ENCODE measurements at regions not wholly inside any gene's neighbourhood (a gene's known extent, or its start where the extent isn't known, plus 50 kb on each side); places are given as distances from the start of the nearest gene placed in this dataset.
A peak's percentile ranks its signal among the peaks of the same experiment; 100 is the strongest.
"Not testable (repeated sequence)": the region's sequence is repeated elsewhere in the genome, so short reads cannot be mapped to it uniquely, and the experiment has no call there.

- Histone ChIP-seq H3K27me3 (ENCODE audit: low read depth) (no peaks in the 10 kb centered on the region), H3K4me3 (no peak overlapping the region), H3K9me3 (no peaks in the 10 kb centered on the region), H3K4me1 (no peaks in the 10 kb centered on the region), H3K36me3 (replicated peaks) (no peaks in the 10 kb centered on the region)
- DNase-seq (ENCODE audit: low spot score in 2 of 2), result no peak
- in situ Hi-C loops (cut with MboI; ENCODE audit: low sequenced_read_pairs), result loop anchor here (10.0 kb wide), 1 partner anchor 1287 kb away; no protein-coding TSS in a partner anchor
These were observed 50.9 kb upstream of the OSTN start for GRCh38 chr3:191148131-191148530.

- Histone ChIP-seq H3K9me3 (no peaks in the 10 kb centered on the region), H3K27me3 (ENCODE audit: low read depth) (no peaks in the 10 kb centered on the region), H3K36me3 (replicated peaks) (no peaks in the 10 kb centered on the region), H3K4me3 (no peak overlapping the region), H3K4me1 (no peaks in the 10 kb centered on the region)
- no peak for DNase-seq (ENCODE audit: low spot score in 2 of 2)
- in situ Hi-C loops (cut with MboI; ENCODE audit: low sequenced_read_pairs), result loop anchor here (10.0 kb wide), 1 partner anchor 1292 kb away; no protein-coding TSS in a partner anchor
These were observed 55.8 kb upstream of the OSTN start for GRCh38 chr3:191143224-191143623.

- H3K36me3 ChIP-seq (replicated peaks), result no peaks in the 10 kb centered on the region
- H3K4me1 ChIP-seq, result no peaks in the 10 kb centered on the region
- no peak overlapping the region for H3K4me3 ChIP-seq
- no peaks in the 10 kb centered on the region for H3K27me3 ChIP-seq (ENCODE audit: low read depth)
- DNase-seq (ENCODE audit: low spot score in 2 of 2), result no peak
- H3K9me3 ChIP-seq, result no peaks in the 10 kb centered on the region
- in situ Hi-C loops (cut with MboI; ENCODE audit: low sequenced_read_pairs), result loop anchor here (10.0 kb wide), 1 partner anchor 1293 kb away; no protein-coding TSS in a partner anchor
These were observed 57.3 kb upstream of the OSTN start for GRCh38 chr3:191141728-191142127.

- Histone ChIP-seq H3K27me3 (ENCODE audit: low read depth) (no peaks in the 10 kb centered on the region), H3K9me3 (no peaks in the 10 kb centered on the region), H3K36me3 (replicated peaks) (no peaks in the 10 kb centered on the region), H3K4me1 (no peaks in the 10 kb centered on the region), H3K4me3 (no peak overlapping the region)
- in situ Hi-C loops (cut with MboI; ENCODE audit: low sequenced_read_pairs), result loop anchor here (10.0 kb wide), 1 partner anchor 1295 kb away; no protein-coding TSS in a partner anchor
- DNase-seq (ENCODE audit: low spot score in 2 of 2), result no peak
These were observed 59.3 kb upstream of the OSTN start for GRCh38 chr3:191139736-191140135.

GRCh38 chr3:191138937-191139336, 60.1 kb upstream of the OSTN start:
- Histone ChIP-seq H3K4me1 (no peaks in the 10 kb centered on the region), H3K4me3 (no peak overlapping the region), H3K36me3 (replicated peaks) (no peaks in the 10 kb centered on the region), H3K27me3 (ENCODE audit: low read depth) (no peaks in the 10 kb centered on the region), H3K9me3 (no peaks in the 10 kb centered on the region)
- DNase-seq (ENCODE audit: low spot score in 2 of 2), result no peak
- in situ Hi-C loops (cut with MboI; ENCODE audit: low sequenced_read_pairs), result no loop called here

GRCh38 chr3:191137708-191138107, 61.3 kb upstream of the OSTN start:
- Histone ChIP-seq H3K4me3 (no peak overlapping the region), H3K9me3 (no peaks in the 10 kb centered on the region), H3K36me3 (replicated peaks) (no peaks in the 10 kb centered on the region), H3K4me1 (no peaks in the 10 kb centered on the region), H3K27me3 (ENCODE audit: low read depth) (no peaks in the 10 kb centered on the region)
- in situ Hi-C loops (cut with MboI; ENCODE audit: low sequenced_read_pairs), result no loop called here
- no peak for DNase-seq (ENCODE audit: low spot score in 2 of 2)

GRCh38 chr3:191136347-191136746, 62.7 kb upstream of the OSTN start:
- DNase-seq (ENCODE audit: low spot score in 2 of 2), result peak; percentile 13 to 33
- in situ Hi-C loops (cut with MboI; ENCODE audit: low sequenced_read_pairs), result no loop called here
- Histone ChIP-seq H3K4me3 (no peak overlapping the region), H3K9me3 (no peaks in the 10 kb centered on the region), H3K4me1 (no peaks in the 10 kb centered on the region), H3K27me3 (ENCODE audit: low read depth) (no peaks in the 10 kb centered on the region), H3K36me3 (replicated peaks) (no peaks in the 10 kb centered on the region)

GRCh38 chr3:191135175-191135574, 63.9 kb upstream of the OSTN start:
- Histone ChIP-seq H3K27me3 (ENCODE audit: low read depth) (no peaks in the 10 kb centered on the region), H3K36me3 (replicated peaks) (no peaks in the 10 kb centered on the region), H3K9me3 (no peaks in the 10 kb centered on the region), H3K4me3 (no peak overlapping the region), H3K4me1 (no peaks in the 10 kb centered on the region)
- DNase-seq (ENCODE audit: low spot score in 2 of 2), result no peak
- in situ Hi-C loops (cut with MboI; ENCODE audit: low sequenced_read_pairs), result no loop called here

GRCh38 chr3:191133359-191133758, 65.7 kb upstream of the OSTN start:
- Histone ChIP-seq H3K9me3 (no peaks in the 10 kb centered on the region), H3K27me3 (ENCODE audit: low read depth) (no peaks in the 10 kb centered on the region), H3K36me3 (replicated peaks) (no peaks in the 10 kb centered on the region), H3K4me3 (no peak overlapping the region), H3K4me1 (no peaks in the 10 kb centered on the region)
- in situ Hi-C loops (cut with MboI; ENCODE audit: low sequenced_read_pairs), result no loop called here
- DNase-seq (ENCODE audit: low spot score in 2 of 2), result no peak

GRCh38 chr3:191131305-191131704, 67.7 kb upstream of the OSTN start:
- H3K9me3 ChIP-seq, result no peaks in the 10 kb centered on the region

GRCh38 chr3:191124891-191125290, 74.2 kb upstream of the OSTN start:
- H3K4me3 ChIP-seq; H3K36me3 ChIP-seq (replicated peaks); in situ Hi-C loops (cut with MboI; ENCODE audit: low sequenced_read_pairs): not testable (repeated sequence)

More at GRCh38 chr3:191131305-191131704, 67.7 kb upstream of the OSTN start:
- H3K4me1 ChIP-seq, result no peaks in the 10 kb centered on the region
- no peaks in the 10 kb centered on the region for H3K27me3 ChIP-seq (ENCODE audit: low read depth)
- in situ Hi-C loops (cut with MboI; ENCODE audit: low sequenced_read_pairs), result no loop called here
- no peak overlapping the region for H3K4me3 ChIP-seq
- no peaks in the 10 kb centered on the region for H3K36me3 ChIP-seq (replicated peaks)
- no peak for DNase-seq (ENCODE audit: low spot score in 2 of 2)

GRCh38 chr3:191123946-191124345, 75.1 kb upstream of the OSTN start:
- Histone ChIP-seq H3K4me3 (no peak overlapping the region), H3K36me3 (replicated peaks) (no peaks in the 10 kb centered on the region), H3K9me3 (no peaks in the 10 kb centered on the region), H3K4me1 (no peaks in the 10 kb centered on the region), H3K27me3 (ENCODE audit: low read depth) (no peaks in the 10 kb centered on the region)
- no peak for DNase-seq (ENCODE audit: low spot score in 2 of 2)
- in situ Hi-C loops (cut with MboI; ENCODE audit: low sequenced_read_pairs), result no loop called here

More at GRCh38 chr3:191124891-191125290, 74.2 kb upstream of the OSTN start:
- DNase-seq (ENCODE audit: low spot score in 2 of 2); H3K9me3 ChIP-seq; H3K27me3 ChIP-seq (ENCODE audit: low read depth); H3K4me1 ChIP-seq: not testable (repeated sequence)

GRCh38 chr3:191123231-191123630, 75.8 kb upstream of the OSTN start:
- in situ Hi-C loops (cut with MboI; ENCODE audit: low sequenced_read_pairs), result no loop called here
- H3K9me3 ChIP-seq, result no peaks in the 10 kb centered on the region
- H3K4me1 ChIP-seq, result no peaks in the 10 kb centered on the region
- H3K36me3 ChIP-seq (replicated peaks), result no peaks in the 10 kb centered on the region
- no peaks in the 10 kb centered on the region for H3K27me3 ChIP-seq (ENCODE audit: low read depth)
- H3K4me3 ChIP-seq, result no peak overlapping the region
- no peak for DNase-seq (ENCODE audit: low spot score in 2 of 2)

GRCh38 chr3:191120447-191121298, 78.4 kb upstream of the OSTN start:
- no peaks in the 10 kb centered on the region for H3K9me3 ChIP-seq
- H3K36me3 ChIP-seq (replicated peaks), result no peaks in the 10 kb centered on the region
- no peak for DNase-seq (ENCODE audit: low spot score in 2 of 2)
- H3K27me3 ChIP-seq (ENCODE audit: low read depth), result no peaks in the 10 kb centered on the region
- H3K4me1 ChIP-seq, result no peaks in the 10 kb centered on the region
- in situ Hi-C loops (cut with MboI; ENCODE audit: low sequenced_read_pairs), result no loop called here
- H3K4me3 ChIP-seq, result no peak overlapping the region
